ENCODE measurements at regions not wholly inside any gene's neighbourhood (a gene's known extent, or its start where the extent isn't known, plus 50 kb on each side); places are given as distances from the start of the nearest gene placed in this dataset.

DNA sequence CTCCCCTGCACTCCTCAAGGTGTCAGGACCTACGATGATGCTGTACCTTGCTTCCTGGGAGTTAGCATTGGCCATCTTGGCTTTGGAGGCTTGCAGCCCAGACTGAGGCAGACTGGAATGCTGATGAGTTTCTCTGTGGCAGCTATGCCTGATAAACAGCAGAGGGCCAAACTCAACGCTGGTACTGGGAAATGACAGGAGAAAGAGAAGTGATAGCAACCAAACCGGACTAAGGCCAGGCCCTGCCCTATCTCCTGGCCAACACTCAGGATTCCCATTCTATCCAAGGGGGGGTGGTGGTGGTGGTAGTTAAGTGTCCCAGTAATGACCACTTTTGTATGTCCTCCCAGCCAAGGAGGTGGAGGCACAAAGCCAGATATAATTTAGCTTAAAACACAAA, 90.0 kb upstream of the DTNBP1 start:
- TF ChIP-seq FOXA1 (IDR thresholded peaks at IDR 0.05) (no peak), ELF4 (IDR thresholded peaks at IDR 0.05) (no peak), HDGF (IDR thresholded peaks at IDR 0.05; ENCODE audit: borderline replicate concordance) (no peak), FOXM1 (IDR thresholded peaks at IDR 0.05; ENCODE audit: borderline replicate concordance) (no peak), BHLHE40 (IDR thresholded peaks at IDR 0.05; ENCODE audit: borderline replicate concordance) (no peak), LEF1 (IDR thresholded peaks at IDR 0.05; ENCODE audit: borderline replicate concordance) (no peak), SUZ12 (IDR thresholded peaks at IDR 0.05) (no peak), FOXK2 (IDR thresholded peaks at IDR 0.05) (no peak), ARNT (IDR thresholded peaks at IDR 0.05) (no peak), NFRKB (IDR thresholded peaks at IDR 0.05) (no peak)

All from HEK293T (cell line).